BJ (cell line): ENCODE measurements at regions not wholly inside any gene's neighbourhood (a gene's known extent, or its start where the extent isn't known, plus 50 kb on each side); places are given as distances from the start of the nearest gene placed in this dataset.

ENCODE experiments used
- CTCF ChIA-PET: fragments of 350-600 bp; formaldehyde crosslinking; extraction: SDS; loops from one replicate; lab custom pipeline; 2021; ENCODE audit warnings: antibody characterized with exemption, inconsistent platforms; lab: Yijun Ruan, JAX
- POLR2A ChIA-PET: fragments of 300-600 bp; sonication (Branson Sonifier 250); formaldehyde crosslinking; extraction: SDS; loops from one replicate; lab custom pipeline; 2021; ENCODE audit warnings: antibody characterized with exemption; lab: Charles Lee
- DNase-seq: peaks from one replicate; pipeline ENCODE4 v3.0.0-alpha.2; 2011; ENCODE audit warnings: low read depth
- H3K27me3 ChIP-seq: 2 replicates; pipeline ENCODE4 v1.6.0; 2011; ENCODE audit warnings: low read length; ENCODE audit not compliant: control insufficient read depth, insufficient read depth
- H3K36me3 ChIP-seq: 2 replicates; pipeline ENCODE4 v1.5.1; 2011; ENCODE audit warnings: low read length; ENCODE audit not compliant: control insufficient read depth, insufficient read depth
- H3K4me3 ChIP-seq: 2 replicates; pipeline ENCODE4 v1.5.1; 2011; ENCODE audit warnings: low read depth, mild to moderate bottlenecking, control low read depth, low read length
- TF ChIP-seq, protein P1 (sequence below): IDR thresholded peaks from 2 replicates; pipeline ENCODE4 v1.5.1; 2011; ENCODE audit warnings: low read depth, mild to moderate bottlenecking, control low read depth, inconsistent platforms, low read length, moderate library complexity; ENCODE audit not compliant: insufficient read depth

DNA sequence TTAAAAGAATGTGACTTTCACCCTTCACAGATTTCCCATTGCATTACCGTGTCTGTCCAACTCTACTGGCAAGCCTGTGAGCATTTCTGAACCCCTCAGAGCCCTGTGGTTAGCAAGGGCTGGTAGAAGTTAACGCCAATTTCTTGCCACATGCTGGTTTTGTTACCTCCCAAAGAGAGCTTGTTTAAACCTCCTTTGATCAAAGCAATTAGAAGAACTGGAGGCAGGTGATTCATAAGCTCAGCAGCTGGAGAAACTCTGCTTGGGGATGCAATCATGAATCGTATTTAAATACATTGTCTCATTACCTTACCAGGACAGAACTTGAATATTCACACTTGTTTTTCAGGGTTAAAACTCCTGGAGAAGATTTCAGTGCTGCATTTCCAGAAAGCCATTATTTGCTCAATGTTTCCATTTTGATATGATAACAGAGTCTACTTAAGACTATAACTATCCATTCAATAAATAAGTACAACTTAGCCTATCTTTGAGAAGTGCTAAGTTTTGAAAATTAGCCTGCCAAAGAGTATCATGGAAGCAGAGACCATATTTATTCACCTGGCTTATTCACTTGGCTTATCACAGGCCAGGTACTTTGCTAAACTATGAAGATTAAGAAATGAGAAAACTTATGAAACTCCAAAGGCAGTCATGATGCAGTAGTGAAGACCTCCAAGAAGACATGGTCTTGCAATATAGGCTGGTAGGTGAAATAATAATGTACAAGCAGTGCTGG lies 292.8 kb downstream of the INSIG2 start:
- ChIA-PET CTCF (no interaction called here), POLR2A (no interaction called here)
- no peaks in the 10 kb centered on the region for H3K36me3 ChIP-seq
- TF ChIP-seq, protein P1, sequence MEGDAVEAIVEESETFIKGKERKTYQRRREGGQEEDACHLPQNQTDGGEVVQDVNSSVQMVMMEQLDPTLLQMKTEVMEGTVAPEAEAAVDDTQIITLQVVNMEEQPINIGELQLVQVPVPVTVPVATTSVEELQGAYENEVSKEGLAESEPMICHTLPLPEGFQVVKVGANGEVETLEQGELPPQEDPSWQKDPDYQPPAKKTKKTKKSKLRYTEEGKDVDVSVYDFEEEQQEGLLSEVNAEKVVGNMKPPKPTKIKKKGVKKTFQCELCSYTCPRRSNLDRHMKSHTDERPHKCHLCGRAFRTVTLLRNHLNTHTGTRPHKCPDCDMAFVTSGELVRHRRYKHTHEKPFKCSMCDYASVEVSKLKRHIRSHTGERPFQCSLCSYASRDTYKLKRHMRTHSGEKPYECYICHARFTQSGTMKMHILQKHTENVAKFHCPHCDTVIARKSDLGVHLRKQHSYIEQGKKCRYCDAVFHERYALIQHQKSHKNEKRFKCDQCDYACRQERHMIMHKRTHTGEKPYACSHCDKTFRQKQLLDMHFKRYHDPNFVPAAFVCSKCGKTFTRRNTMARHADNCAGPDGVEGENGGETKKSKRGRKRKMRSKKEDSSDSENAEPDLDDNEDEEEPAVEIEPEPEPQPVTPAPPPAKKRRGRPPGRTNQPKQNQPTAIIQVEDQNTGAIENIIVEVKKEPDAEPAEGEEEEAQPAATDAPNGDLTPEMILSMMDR = no peak
- DNase-seq = no peak
- no peaks in the 10 kb centered on the region; the same call in 1 of the 2 replicates for H3K27me3 ChIP-seq
- no peak overlapping the region for H3K4me3 ChIP-seq

DNA sequence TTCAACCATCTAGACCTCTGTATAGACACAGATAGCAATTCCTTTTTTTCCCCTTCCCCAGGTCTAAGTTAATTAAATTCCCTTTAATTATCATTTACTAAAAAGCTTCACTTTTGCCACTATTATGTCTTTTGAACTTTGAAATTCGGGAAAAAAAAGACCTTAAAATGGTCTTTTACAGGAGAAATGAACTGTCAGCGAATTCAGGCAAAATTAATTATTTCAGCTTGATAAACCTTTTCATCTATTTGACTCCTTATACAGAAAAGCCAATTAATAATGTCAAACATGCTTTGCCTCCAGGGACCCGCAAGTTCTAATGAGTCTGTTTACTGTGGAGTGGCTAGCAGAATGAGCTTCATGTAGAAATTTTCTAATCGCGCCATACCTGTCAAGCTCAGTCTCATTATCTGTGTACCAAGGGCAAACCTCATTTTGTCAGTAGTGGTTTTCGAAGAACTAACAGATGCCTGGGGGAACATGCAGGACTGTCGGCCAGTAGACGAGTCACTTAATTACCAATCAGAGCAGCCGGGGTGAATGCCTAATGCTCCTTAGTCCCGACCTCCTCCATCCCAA lies 287.7 kb downstream of the INSIG2 start:
- no peaks in the 10 kb centered on the region for H3K36me3 ChIP-seq
- H3K27me3 ChIP-seq = no peaks in the 10 kb centered on the region; the same call in 1 of the 2 replicates
- POLR2A ChIA-PET = no interaction called here
- TF ChIP-seq, protein P1 = no peak
- DNase-seq = no peak
- no peak overlapping the region for H3K4me3 ChIP-seq
- CTCF ChIA-PET = interaction anchor here (0.6 to 1.9 kb wide), 3 partner anchors 14 to 802 kb away, joined by 3 to 8 read pairs (median 3); no protein-coding TSS in a partner anchor

DNA sequence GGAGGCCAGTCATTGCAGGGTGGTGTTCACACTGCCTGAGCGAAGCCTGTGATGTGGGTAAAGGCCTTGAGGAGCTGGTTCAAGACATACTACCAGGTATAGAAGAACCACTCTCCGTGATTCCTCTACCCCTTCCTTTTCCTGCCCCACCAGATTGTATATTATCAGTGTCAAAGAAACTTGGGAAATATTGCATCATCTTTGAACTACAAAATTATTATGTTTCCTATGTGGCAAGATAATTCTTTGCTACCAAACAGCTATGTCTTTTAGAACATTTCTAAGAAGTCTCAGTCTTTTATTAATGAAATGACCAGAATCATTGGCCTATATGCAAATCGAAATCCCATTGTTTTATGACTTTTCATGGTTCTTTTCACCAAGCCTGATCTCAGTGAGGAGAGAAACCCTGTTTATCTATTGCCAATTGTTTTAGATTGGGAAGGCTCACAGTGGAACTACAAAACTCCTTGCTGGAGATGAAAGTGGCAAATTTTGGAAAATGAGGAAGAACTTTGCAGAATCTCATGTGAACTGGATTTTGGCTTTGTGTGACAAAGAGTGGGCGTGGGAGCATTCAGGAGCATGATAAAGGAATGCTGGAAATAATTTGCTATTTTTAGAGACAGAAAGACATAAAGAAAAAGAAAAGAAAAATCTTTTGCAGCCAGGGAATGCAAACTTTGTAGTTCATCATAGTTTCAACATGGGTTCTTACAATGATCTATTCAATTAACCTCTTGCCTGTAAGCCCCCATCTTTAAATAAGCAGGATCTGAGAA lies 286.9 kb downstream of the INSIG2 start:
- CTCF ChIA-PET = interaction anchor here (0.6 to 2.0 kb wide), 4 partner anchors 14 to 802 kb away, joined by 3 to 8 read pairs (median 4); no protein-coding TSS in a partner anchor
- TF ChIP-seq, protein P1 = no peak
- Histone ChIP-seq H3K36me3 (no peaks in the 10 kb centered on the region), H3K4me3 (no peak overlapping the region), H3K27me3 (no peaks in the 10 kb centered on the region; the same call in 1 of the 2 replicates)
- POLR2A ChIA-PET = no interaction called here
- no peak for DNase-seq

DNA sequence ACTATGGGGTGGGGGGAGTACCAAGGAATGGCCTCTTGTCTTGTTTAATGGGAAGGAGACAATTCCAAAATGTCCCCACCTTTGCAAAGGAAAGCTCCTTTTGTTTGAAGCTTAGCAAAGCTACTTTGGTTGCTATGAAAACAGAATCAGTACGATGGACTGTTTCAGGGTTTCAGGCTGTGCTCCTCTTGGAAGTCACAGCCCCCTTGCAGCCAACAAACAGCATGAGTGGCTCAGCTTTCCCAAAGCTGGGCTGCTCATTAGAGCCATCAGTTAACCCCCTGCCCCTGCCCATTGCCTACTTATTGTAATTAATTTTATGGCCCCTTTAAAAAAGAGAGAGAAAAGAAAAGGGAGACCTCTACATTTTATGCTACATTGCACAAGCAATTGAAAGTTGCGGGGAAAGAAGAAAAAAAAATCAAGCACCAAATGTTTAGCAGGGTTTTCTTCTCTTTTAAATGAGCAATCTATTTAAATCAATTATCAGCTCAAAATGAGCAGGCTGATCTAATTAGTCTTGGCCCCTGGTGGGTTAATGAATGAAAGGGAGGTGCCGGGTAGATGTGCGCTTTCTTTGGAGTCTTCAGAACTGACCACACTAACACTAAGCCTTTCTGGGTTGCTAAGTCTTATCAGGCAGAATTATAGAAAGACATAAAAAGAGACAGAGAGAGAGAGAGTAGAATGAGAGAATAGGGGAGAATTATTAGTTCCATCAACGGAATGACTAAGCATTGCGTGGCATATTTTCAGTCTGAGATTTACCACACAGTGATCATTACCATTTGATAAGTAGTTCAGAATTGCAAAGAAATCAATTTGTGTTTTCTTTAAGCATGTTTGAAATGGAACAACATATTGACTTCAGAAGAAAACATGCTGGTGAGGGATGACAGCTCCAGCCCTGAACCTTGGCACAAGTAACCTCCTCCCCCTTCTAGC lies 284.9 kb downstream of the INSIG2 start:
- Histone ChIP-seq H3K36me3 (no peaks in the 10 kb centered on the region), H3K4me3 (no peak overlapping the region), H3K27me3 (no peaks in the 10 kb centered on the region; the same call in 1 of the 2 replicates)
- POLR2A ChIA-PET = no interaction called here
- CTCF ChIA-PET = interaction anchor here (0.6 to 2.9 kb wide), 11 partner anchors 10 to 508 kb away, joined by 3 to 18 read pairs (median 3); no protein-coding TSS in a partner anchor
- no peak for DNase-seq
- TF ChIP-seq, protein P1 = no peak
